ENCODE measurements at regions not wholly inside any gene's neighbourhood (a gene's known extent, or its start where the extent isn't known, plus 50 kb on each side); places are given as distances from the start of the nearest gene placed in this dataset.

DNA sequence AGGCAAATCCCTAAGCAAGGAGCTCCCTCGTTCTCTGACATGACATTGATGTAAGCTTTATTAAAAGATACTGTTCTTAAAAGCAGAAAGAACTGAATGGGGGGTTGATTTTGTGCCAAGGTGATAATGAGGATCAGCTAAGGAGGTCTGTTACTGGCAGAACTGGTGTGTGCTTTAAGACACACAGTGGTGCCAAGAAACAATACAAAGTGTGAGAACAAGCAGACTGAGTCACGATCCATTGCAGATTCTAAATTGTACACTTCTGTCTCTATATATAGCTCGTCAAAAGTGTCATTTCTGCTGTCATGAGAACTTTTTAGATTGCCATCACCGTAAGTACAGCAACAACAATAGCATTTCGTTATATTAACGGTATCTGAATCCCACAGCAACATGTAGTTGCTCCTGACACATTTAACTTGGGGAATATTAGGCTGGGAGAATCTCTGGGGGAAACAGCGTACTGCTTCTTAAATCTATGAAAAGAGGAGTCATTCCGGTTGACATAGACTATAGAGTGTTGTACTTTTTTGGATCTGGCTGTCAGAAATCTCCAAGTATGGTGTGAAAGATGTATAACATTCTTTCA lies 151.3 kb upstream of the PRKD1 start:
- Histone ChIP-seq H3K4me2 (ENCODE audit: low read depth, low read length, poor library complexity, severe bottlenecking) (no peak overlapping the region), H3K79me2 (ENCODE audit: insufficient read depth, low read length) (no peaks in the 10 kb centered on the region), H3F3A (ENCODE audit: low read depth) (no peaks in the 10 kb centered on the region), H3K9me2 (replicated peaks; ENCODE audit: low read depth, low read length) (0 out of 2 replicates have a peak, but pooled peaks cover 3% of the 10 kb centered on the region), H3K27me3 (ENCODE audit: insufficient read depth, low read length, poor library complexity, severe bottlenecking) (no peaks in the 10 kb centered on the region), H3K4me1 (ENCODE audit: insufficient read depth, low read length, poor library complexity, severe bottlenecking) (no peaks in the 10 kb centered on the region), H3K4me3 (ENCODE audit: low read length, poor library complexity, severe bottlenecking) (no peak overlapping the region), H3K9me3 (ENCODE audit: insufficient read depth, low read depth, low read length) (no peaks in the 10 kb centered on the region), H3K36me3 (ENCODE audit: insufficient read depth, low read length) (no peaks in the 10 kb centered on the region), H4K20me1 (ENCODE audit: insufficient read depth, low read length, poor library complexity, severe bottlenecking) (no peaks in the 10 kb centered on the region), H3K9ac (ENCODE audit: low read depth, low read length, poor library complexity, severe bottlenecking) (no peak overlapping the region), H2AFZ (ENCODE audit: low read length) (no peak overlapping the region)
- TF ChIP-seq, protein P1, sequence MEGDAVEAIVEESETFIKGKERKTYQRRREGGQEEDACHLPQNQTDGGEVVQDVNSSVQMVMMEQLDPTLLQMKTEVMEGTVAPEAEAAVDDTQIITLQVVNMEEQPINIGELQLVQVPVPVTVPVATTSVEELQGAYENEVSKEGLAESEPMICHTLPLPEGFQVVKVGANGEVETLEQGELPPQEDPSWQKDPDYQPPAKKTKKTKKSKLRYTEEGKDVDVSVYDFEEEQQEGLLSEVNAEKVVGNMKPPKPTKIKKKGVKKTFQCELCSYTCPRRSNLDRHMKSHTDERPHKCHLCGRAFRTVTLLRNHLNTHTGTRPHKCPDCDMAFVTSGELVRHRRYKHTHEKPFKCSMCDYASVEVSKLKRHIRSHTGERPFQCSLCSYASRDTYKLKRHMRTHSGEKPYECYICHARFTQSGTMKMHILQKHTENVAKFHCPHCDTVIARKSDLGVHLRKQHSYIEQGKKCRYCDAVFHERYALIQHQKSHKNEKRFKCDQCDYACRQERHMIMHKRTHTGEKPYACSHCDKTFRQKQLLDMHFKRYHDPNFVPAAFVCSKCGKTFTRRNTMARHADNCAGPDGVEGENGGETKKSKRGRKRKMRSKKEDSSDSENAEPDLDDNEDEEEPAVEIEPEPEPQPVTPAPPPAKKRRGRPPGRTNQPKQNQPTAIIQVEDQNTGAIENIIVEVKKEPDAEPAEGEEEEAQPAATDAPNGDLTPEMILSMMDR (conservative IDR thresholded peaks at IDR 0.05; ENCODE audit: low read length), result no peak
- no peak for TF ChIP-seq EZH2phosphoT487 (IDR thresholded peaks at IDR 0.05; ENCODE audit: borderline replicate concordance)

GRCh38 chr14:30082486-30082885 lies 154.8 kb upstream of the PRKD1 start:
- H3K4me2 ChIP-seq (ENCODE audit: low read depth, low read length, poor library complexity, severe bottlenecking), result no peak overlapping the region
- H3K36me3 ChIP-seq (ENCODE audit: insufficient read depth, low read length), result no peaks in the 10 kb centered on the region
- no peaks in the 10 kb centered on the region for H3F3A ChIP-seq (ENCODE audit: low read depth)
- no peak overlapping the region for H3K9ac ChIP-seq (ENCODE audit: low read depth, low read length, poor library complexity, severe bottlenecking)
- no peak overlapping the region for H2AFZ ChIP-seq (ENCODE audit: low read length)
- H3K4me1 ChIP-seq (ENCODE audit: insufficient read depth, low read length, poor library complexity, severe bottlenecking), result no peaks in the 10 kb centered on the region
- no peak overlapping the region for H3K4me3 ChIP-seq (ENCODE audit: low read length, poor library complexity, severe bottlenecking)
- H3K9me2 ChIP-seq (replicated peaks; ENCODE audit: low read depth, low read length), result 0 out of 2 replicates have a peak, but pooled peaks cover 3% of the 10 kb centered on the region
- no peaks in the 10 kb centered on the region for H4K20me1 ChIP-seq (ENCODE audit: insufficient read depth, low read length, poor library complexity, severe bottlenecking)
- no peaks in the 10 kb centered on the region for H3K27me3 ChIP-seq (ENCODE audit: insufficient read depth, low read length, poor library complexity, severe bottlenecking)
- no peaks in the 10 kb centered on the region; the same call in 1 of the 2 replicates for H3K9me3 ChIP-seq (ENCODE audit: insufficient read depth, low read depth, low read length)
- H3K79me2 ChIP-seq (ENCODE audit: insufficient read depth, low read length), result no peaks in the 10 kb centered on the region
- TF ChIP-seq, protein P1 (conservative IDR thresholded peaks at IDR 0.05; ENCODE audit: low read length), result no peak
- TF ChIP-seq EZH2phosphoT487 (IDR thresholded peaks at IDR 0.05; ENCODE audit: borderline replicate concordance), result no peak

GRCh38 chr14:30084811-30085210 lies 157.2 kb upstream of the PRKD1 start:
- H3K9ac ChIP-seq (ENCODE audit: low read depth, low read length, poor library complexity, severe bottlenecking), result no peak overlapping the region
- no peaks in the 10 kb centered on the region for H3K36me3 ChIP-seq (ENCODE audit: insufficient read depth, low read length)
- 0 out of 2 replicates have a peak, but pooled peaks cover 3% of the 10 kb centered on the region for H3K9me2 ChIP-seq (replicated peaks; ENCODE audit: low read depth, low read length)
- H3K27me3 ChIP-seq (ENCODE audit: insufficient read depth, low read length, poor library complexity, severe bottlenecking), result no peaks in the 10 kb centered on the region
- H4K20me1 ChIP-seq (ENCODE audit: insufficient read depth, low read length, poor library complexity, severe bottlenecking), result no peaks in the 10 kb centered on the region
- TF ChIP-seq EZH2phosphoT487 (IDR thresholded peaks at IDR 0.05; ENCODE audit: borderline replicate concordance), result no peak
- TF ChIP-seq, protein P1 (conservative IDR thresholded peaks at IDR 0.05; ENCODE audit: low read length), result no peak
- H3K9me3 ChIP-seq (ENCODE audit: insufficient read depth, low read depth, low read length), result no peaks in the 10 kb centered on the region; the same call in 1 of the 2 replicates
- no peaks in the 10 kb centered on the region for H3F3A ChIP-seq (ENCODE audit: low read depth)
- no peak overlapping the region for H3K4me3 ChIP-seq (ENCODE audit: low read length, poor library complexity, severe bottlenecking)
- H2AFZ ChIP-seq (ENCODE audit: low read length), result no peak overlapping the region
- no peaks in the 10 kb centered on the region for H3K4me1 ChIP-seq (ENCODE audit: insufficient read depth, low read length, poor library complexity, severe bottlenecking)
- no peaks in the 10 kb centered on the region for H3K79me2 ChIP-seq (ENCODE audit: insufficient read depth, low read length)
- H3K4me2 ChIP-seq (ENCODE audit: low read depth, low read length, poor library complexity, severe bottlenecking), result no peak overlapping the region

All from Loucy (cell line).